Lower leg skin (tissue), 3 donors: ENCODE measurements at regions not wholly inside any gene's neighbourhood (a gene's known extent, or its start where the extent isn't known, plus 50 kb on each side); places are given as distances from the start of the nearest gene placed in this dataset.

Source experiments
- POLR2A ChIP-seq, 2 donors: fragments of 450-650 bp; IDR thresholded peaks; one replicate each; pipeline ENCODE4 v1.6.1; 2016 to 2017; ENCODE audit warnings: antibody characterized with exemption in 2 of 2, mild to moderate bottlenecking in 1 of 2, moderate library complexity in 1 of 2
- TF ChIP-seq, protein P1 (sequence below), 3 donors: fragments of 450-650 bp; IDR thresholded peaks; one replicate each; pipeline ENCODE4 v1.5.1; 2016; ENCODE audit warnings: antibody characterized with exemption in 3 of 3, mild to moderate bottlenecking in 3 of 3, moderate library complexity in 2 of 3

DNA sequence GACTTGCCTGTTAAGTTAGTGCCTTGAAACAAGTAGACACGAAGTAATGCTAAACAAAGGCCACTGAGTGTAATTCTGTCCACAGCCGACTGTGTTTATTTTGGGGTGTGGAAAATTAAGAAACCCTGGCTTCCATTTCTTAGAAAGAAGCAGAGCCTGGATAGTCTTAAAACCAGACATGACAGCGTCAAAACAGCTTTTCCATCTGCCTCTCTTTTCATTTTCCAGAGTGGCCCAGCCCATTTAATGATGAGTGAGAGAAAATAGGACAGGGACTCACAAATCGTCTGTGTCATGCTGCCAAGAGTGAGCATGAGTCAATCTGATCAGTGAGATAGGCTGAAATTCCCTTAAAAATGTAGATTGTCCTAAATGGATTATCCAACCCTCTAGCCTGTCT lies 485.9 kb downstream of the JRKL start:
- TF ChIP-seq, protein P1, sequence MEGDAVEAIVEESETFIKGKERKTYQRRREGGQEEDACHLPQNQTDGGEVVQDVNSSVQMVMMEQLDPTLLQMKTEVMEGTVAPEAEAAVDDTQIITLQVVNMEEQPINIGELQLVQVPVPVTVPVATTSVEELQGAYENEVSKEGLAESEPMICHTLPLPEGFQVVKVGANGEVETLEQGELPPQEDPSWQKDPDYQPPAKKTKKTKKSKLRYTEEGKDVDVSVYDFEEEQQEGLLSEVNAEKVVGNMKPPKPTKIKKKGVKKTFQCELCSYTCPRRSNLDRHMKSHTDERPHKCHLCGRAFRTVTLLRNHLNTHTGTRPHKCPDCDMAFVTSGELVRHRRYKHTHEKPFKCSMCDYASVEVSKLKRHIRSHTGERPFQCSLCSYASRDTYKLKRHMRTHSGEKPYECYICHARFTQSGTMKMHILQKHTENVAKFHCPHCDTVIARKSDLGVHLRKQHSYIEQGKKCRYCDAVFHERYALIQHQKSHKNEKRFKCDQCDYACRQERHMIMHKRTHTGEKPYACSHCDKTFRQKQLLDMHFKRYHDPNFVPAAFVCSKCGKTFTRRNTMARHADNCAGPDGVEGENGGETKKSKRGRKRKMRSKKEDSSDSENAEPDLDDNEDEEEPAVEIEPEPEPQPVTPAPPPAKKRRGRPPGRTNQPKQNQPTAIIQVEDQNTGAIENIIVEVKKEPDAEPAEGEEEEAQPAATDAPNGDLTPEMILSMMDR (IDR thresholded peaks at IDR 0.05), result no peak
- no peak for TF ChIP-seq POLR2A (IDR thresholded peaks at IDR 0.05)
